Limb (tissue), 2 donors: ENCODE measurements at regions not wholly inside any gene's neighbourhood (a gene's known extent, or its start where the extent isn't known, plus 50 kb on each side); places are given as distances from the start of the nearest gene placed in this dataset.
"Not testable (repeated sequence)": the region's sequence is repeated elsewhere in the genome, so short reads cannot be mapped to it uniquely, and the experiment has no call there.

Source experiments
- DNase-seq, 2 donors: peaks; one replicate each; pipeline ENCODE4 v3.0.0-alpha.2; 2016; ENCODE audit errors: extremely low spot score in 2 of 2

GRCh38 chr13:86572115-86572514 lies 772.9 kb upstream of the SLITRK6 start:
- DNase-seq: no peak

GRCh38 chr13:86579662-86580061 lies 780.4 kb upstream of the SLITRK6 start:
- DNase-seq: no peak

GRCh38 chr13:86581706-86582105 lies 782.5 kb upstream of the SLITRK6 start:
- DNase-seq: no peak

- no peak for DNase-seq
Observed at GRCh38 chr13:86584301-86584700, 785.1 kb upstream of the SLITRK6 start.

- peak; percentile 56 to 89 for DNase-seq
Observed at GRCh38 chr13:86585835-86586234, 786.6 kb upstream of the SLITRK6 start.

GRCh38 chr13:86591862-86592261 lies 792.6 kb upstream of the SLITRK6 start:
- no peak for DNase-seq

- DNase-seq: no peak
Observed at GRCh38 chr13:86601351-86601750, 802.1 kb upstream of the SLITRK6 start.

- no peak for DNase-seq
Observed at GRCh38 chr13:86606264-86606663, 807.0 kb upstream of the SLITRK6 start.

GRCh38 chr13:86608701-86609100 lies 809.5 kb upstream of the SLITRK6 start:
- no peak for DNase-seq

GRCh38 chr13:86633346-86633745 lies 834.1 kb upstream of the SLITRK6 start:
- no peak for DNase-seq

- DNase-seq: not testable (repeated sequence)
Observed at GRCh38 chr13:86651171-86651570, 852.0 kb upstream of the SLITRK6 start.

GRCh38 chr13:86653009-86653408 lies 853.8 kb upstream of the SLITRK6 start:
- DNase-seq: no peak

- DNase-seq: no peak
Observed at GRCh38 chr13:86655561-86655960, 856.3 kb upstream of the SLITRK6 start.

GRCh38 chr13:86660090-86660489 lies 860.9 kb upstream of the SLITRK6 start:
- no peak for DNase-seq

GRCh38 chr13:86665842-86666241 lies 866.6 kb upstream of the SLITRK6 start:
- no peak for DNase-seq

GRCh38 chr13:86673931-86674431 lies 874.8 kb upstream of the SLITRK6 start:
- no peak for DNase-seq

GRCh38 chr13:86681223-86681622 lies 882.0 kb upstream of the SLITRK6 start:
- no peak for DNase-seq

GRCh38 chr13:86684402-86684801 lies 885.2 kb upstream of the SLITRK6 start:
- no peak for DNase-seq

- DNase-seq: no peak
Observed at GRCh38 chr13:86689911-86690310, 890.7 kb upstream of the SLITRK6 start.

- DNase-seq: no peak
Observed at GRCh38 chr13:86692291-86692690, 893.1 kb upstream of the SLITRK6 start.

- no peak for DNase-seq
Observed at GRCh38 chr13:86710013-86710412, 910.8 kb upstream of the SLITRK6 start.

- DNase-seq: peak in 1 of 2 donors; percentile 4
Observed at GRCh38 chr13:86710896-86711295, 911.7 kb upstream of the SLITRK6 start.

- no peak for DNase-seq
Observed at GRCh38 chr13:86714495-86714894, 915.3 kb upstream of the SLITRK6 start.

GRCh38 chr13:86725105-86725504 lies 925.9 kb upstream of the SLITRK6 start:
- no peak for DNase-seq
